ENCODE measurements at regions not wholly inside any gene's neighbourhood (a gene's known extent, or its start where the extent isn't known, plus 50 kb on each side); places are given as distances from the start of the nearest gene placed in this dataset.
A peak's percentile ranks its signal among the peaks of the same experiment; 100 is the strongest.
"Not testable (repeated sequence)": the region's sequence is repeated elsewhere in the genome, so short reads cannot be mapped to it uniquely, and the experiment has no call there.

DNA sequence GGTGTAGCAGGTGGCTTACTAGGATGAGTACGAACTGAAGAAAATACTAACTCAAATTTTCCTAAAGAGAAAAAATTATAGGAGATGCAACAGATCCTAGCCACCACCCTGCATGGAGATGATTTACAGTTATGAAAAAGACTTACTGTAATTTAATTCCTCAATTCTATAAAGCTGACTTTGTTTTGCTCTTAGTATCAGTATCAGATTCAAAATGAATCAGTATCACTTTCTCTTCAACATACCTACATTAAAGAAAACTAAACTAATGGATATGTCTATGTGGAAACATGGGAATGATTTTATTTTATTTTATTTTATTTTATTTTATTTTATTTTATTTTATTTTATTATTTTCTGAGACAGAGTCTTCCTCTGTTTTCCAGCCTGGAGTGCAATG is 525.8 kb downstream of the NLGN4X start:
- no peak for DNase-seq (ENCODE audit: low read depth)

DNA sequence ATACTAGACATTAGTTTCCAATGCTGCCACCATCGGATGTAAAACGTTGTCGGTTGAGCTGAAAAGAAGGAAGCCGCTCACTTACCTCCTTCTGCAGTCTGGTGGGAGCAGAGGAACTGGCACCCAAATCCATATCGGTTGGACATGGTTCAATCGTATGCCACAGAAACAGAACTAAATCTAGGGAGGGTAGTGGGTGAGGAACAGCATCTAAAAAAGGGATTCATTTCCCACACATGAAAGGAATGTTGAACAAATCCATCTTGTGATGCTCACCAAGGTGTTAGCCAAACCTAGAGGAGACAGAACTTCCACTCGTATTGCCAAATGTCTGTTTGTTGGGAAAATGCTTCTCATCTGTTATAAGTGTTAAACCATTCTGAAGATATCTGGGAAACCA is 532.7 kb downstream of the NLGN4X start:
- DNase-seq (ENCODE audit: low read depth), result no peak

DNA sequence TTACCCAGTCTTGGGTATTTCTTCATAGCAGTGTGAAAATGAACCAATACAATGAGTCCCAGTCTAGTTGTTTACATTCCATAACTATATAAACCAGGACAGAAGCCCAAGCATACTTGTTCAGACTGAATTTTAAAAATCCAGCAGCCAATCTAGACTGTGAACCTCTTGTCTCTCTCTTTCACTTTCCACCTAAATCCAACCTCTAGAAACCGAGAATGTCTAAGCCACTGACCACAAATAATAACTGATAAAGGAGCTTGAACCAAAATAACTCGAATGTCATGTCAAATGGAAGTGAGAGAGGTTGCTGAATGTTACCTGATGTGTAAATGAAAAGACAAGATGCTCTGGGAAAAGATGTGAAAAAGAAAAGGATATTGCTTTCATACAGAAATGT is 544.7 kb downstream of the NLGN4X start:
- DNase-seq (ENCODE audit: low read depth), result no peak

DNA sequence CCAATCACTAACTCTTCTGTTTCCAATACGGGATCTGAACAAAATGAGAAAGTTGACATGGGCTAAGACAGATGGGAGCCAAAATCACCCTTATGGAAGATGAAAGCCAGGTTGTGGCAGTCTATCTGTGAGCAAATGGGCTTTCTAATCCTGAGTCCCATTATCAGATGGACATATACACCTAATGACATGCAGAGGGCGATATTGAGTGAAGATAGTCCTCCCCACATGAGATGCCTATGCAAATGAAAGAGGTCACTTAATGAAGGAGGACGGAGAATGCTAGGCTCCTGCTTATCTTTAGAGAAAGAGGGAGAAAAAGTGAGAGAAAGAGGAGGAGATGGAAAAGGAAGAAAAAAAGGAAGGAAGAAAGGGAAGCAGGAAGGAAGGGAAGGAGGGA is 547.5 kb downstream of the NLGN4X start:
- DNase-seq (ENCODE audit: low read depth), result peak; percentile 50

DNA sequence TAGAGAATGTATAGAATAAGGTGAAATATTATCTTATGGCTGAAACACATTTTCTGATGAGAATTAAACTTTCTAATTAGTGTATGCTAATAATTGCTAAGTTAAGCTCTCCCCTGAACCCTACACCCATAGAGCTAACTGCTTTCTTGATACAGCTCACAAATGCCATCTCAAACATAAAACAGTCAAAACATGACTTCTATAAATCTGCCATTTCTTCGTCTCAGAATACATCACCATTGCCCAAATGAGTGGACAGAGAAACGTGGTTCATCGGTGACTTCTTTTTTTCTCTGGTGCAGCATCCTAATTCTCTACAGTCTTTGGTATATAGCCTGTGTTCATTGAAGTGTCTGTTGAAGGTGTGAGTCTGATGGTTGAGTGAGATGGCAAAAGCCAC is 554.6 kb downstream of the NLGN4X start:
- DNase-seq (ENCODE audit: low read depth), result no peak

DNA sequence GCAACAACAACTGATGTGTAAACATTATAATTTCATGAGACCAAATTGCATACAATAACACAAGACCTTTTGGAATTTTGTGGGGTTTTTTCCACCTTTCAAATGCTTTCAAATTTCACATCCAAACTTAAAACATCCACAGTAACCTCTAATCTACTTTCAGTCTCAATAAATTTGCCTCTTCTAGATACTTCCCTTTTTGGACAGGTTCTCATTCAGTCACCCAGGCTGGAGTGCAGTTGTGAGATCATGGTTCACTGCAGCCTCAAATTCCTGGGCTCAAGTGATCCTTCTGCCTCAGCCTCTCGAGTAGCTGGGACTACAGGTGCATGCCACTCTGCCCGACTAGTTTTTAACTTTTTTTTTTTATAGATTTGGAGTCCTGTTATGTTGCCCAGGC is 556.6 kb downstream of the NLGN4X start:
- DNase-seq (ENCODE audit: low read depth), result no peak

DNA sequence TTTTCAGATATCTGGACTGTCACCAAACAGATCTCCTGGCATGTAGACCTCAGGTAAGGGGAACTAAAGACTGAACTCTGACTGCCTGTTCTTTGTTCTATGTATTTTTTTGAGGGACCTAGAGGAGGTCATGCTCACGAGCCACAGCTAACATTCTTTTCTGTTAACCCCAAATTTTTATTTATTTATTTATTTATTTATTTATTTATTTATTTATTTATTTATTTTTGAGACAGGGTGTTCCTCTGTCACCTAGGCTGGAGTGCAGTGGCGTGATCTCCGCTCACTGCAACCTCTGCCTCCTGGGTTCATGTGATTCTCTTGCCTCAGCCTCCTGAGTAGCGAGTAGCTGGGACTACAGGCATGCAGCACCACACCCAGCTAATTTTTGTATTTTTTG is 562.0 kb downstream of the NLGN4X start:
- DNase-seq (ENCODE audit: low read depth), result not testable (repeated sequence)

DNA sequence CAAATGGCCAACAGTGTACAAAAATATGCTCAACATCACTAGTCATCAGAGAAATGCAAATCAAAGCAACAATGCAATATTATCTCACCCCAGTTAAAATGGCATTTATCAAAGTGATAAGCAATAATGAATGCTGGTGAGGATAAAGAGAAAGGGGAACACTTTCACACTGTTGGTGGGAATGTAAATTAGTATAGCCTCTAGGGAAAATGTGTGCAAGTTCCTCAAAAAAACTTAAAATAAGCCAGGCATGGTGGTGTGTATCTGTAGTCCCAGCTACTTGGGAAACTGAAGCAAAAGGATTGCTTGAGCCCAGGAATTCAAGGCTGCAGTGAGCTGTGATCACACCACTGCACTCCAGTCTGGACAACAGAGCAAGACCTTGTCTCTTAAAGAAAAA is 572.1 kb downstream of the NLGN4X start:
- DNase-seq (ENCODE audit: low read depth), result no peak

DNA sequence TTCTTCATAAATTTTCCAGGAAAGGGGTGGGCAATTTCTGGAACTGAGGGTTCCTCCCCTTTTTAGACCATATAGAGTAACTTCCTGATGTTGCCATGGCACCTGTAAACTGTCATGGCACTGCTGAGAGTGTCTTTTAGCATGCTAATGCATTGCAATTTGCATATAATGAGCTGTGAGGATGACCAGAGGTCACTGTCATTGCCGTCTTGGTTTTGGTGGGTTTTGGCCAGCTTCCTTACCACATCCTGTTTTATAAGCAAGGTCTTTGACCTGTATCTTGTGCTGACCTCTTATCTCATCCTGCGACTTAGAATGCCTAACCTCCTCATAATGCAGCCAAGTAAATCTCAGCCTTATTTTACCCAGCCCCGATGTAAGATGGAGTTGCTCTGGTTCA is 577.8 kb downstream of the NLGN4X start:
- no peak for DNase-seq (ENCODE audit: low read depth)

DNA sequence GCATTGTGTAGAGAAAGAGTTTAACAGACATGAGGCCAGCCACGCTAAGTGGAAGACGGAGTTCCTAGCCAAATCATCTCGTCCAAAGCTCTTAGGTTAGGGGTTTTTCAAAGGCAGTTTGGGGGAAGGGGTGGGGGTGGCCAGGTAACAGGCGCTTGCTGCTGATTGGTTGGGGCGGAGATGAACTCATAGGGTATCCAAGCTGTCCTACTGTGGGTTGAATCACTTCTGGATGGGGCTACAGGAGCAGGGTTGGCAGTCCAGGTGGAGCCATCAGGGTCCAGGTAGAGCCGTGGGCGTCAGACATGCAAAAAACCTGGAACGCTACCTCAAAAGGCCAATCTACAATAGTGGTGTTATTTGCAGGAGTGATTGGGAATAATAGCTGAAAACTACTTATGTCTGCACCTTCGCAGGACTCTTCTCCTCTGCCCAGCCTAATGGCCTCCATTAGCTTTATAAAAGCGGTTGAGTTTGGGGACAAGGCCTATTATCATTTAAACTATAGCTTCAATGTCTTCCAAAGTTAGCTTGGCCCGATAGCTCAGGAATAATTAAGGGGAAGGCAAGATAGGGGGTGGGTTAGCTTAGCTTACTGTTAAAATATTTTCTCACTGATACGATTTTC is 579.6 kb downstream of the NLGN4X start:
- DNase-seq (ENCODE audit: low read depth), result no peak

DNA sequence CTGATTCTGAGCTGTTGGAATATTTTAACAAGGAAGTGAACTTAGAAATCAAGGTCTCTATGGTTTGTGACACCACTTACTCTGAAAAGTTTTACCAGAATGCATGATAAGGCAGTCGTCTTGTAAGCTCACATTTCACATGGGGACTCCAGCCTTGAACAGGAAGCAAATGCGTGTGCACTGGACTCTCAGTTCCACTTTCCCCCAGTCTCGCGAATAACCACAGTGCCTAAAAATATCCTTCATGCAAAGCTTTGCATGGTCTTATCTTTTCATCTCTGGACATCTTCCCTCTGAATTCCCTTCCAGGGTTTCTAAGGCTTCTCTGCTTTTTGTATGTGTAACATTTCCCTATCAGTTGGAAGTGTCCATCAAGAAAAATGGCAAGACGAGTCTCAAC is 581.8 kb downstream of the NLGN4X start:
- DNase-seq (ENCODE audit: low read depth), result no peak

DNA sequence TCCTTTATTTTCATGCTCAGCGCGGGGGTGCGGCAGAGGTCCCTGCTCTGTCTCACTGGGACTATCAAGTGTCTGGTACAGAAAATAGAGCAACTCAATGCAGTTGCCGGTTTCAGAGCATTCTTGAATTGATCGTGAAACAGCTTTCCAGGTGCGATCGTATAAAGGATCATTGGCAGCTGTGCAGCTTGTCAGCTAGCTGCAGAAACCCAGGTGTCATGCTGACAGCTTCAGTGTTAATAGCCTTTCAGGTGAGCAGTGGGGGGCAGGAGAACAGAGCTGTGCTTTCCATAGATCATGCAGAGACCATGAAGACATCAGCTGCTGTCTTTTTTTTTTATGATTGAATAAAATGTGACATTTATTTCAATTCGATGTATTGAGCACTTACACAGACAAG is 583.9 kb downstream of the NLGN4X start:
- DNase-seq (ENCODE audit: low read depth), result no peak

DNA sequence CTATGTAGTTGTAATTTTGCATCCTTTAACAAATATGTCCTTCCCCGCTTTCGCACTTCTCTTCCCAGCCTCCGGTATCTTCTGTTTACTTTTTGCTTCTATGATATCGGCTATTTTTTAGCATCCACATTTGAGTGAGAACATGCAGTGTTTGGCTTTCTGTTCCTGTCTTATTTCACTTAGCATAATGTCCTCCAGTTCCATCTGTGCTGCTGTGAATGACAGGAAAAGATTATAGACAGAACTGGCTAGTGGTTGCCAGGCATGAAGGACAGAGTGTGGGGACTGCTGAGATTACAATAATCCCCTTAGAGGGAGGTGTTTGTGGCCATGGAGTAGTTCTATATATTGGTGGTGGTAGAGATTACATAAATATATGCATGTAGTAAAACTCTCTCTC is 588.6 kb downstream of the NLGN4X start:
- no peak for DNase-seq (ENCODE audit: low read depth)

DNA sequence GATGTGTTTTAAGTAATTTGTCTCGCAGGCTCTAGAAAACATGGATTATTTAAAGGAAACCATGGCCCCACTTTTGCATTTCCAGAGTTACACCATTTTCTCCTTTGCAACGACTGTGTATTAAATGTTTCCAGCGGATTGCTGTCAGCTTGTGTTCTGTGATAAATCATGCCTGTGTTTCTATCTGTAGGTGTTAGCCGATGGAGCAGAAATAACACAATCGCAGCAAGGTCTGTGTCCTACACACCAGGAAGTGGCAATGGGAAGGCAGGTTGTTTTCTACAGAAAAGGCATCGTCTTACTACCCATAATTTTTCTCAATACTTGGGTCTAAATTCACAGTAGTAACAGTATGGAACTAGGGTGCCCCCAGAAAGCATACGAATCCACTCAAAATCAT is 590.1 kb downstream of the NLGN4X start:
- DNase-seq (ENCODE audit: low read depth), result no peak

DNA sequence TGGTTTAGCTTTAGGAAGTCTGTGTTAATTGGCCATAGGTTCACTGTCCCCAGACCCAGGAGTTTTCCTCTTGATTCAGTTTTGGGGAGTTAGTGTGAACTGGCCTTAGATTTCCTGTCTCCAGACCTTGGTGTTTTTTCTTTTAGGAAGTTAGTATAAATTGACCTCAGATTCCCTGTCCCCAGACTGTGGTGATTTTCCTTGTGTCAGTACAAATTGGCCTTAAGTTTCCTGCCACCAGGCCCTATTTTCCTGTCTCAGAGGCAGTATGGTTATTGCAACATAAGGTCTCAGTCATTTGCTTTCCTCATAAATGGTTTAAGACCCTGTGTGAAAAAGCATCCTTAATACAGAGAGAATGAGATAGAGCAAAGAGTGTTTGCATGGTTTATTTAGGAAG is 595.8 kb downstream of the NLGN4X start:
- no peak for DNase-seq (ENCODE audit: low read depth)

DNA sequence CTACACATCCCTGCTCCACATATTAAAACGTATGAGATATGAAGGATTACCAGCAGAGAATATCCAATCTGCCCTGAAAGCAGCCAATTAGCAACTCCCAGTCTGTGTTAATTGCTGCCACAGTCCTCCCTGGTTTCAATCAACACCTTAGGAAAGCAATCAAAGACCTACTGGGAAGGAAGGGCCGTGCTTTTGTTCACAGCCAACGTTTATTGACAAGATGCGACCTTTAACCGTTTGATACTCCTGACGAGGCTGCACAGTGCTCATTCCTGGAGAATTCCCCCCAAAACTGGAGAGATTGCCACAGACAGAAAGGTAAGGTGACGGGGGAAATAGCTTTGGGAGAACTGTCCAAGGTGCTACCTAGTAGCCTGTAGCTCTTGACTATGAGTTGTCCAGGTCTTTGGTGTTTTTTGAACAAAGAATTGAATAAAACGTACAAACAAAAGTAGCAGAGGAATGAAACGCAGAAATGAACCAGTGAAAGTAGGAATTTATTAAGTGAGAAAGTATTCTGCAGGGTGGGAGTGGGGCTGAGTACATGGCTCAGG is 596.5 kb downstream of the NLGN4X start:
- DNase-seq (ENCODE audit: low read depth), result no peak

DNA sequence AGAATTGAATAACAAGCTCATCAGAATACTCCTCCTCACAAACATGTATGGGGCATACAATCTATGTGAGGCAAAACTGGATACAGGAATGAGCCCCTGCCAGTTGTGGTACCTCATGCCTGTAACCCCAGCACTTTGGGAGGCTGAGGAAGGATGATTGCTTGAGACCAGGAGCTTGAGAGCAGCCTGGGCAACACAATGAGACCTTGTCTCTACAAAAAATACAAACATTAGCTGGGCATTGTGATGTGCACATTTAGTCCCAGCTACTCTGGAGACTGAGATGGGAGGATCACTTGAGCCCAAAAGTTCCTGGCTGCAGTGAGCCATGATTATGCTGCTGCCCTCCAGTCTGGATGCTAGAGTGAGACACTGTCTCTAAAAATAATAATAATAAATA is 611.0 kb downstream of the NLGN4X start:
- no peak for DNase-seq (ENCODE audit: low read depth)

DNA sequence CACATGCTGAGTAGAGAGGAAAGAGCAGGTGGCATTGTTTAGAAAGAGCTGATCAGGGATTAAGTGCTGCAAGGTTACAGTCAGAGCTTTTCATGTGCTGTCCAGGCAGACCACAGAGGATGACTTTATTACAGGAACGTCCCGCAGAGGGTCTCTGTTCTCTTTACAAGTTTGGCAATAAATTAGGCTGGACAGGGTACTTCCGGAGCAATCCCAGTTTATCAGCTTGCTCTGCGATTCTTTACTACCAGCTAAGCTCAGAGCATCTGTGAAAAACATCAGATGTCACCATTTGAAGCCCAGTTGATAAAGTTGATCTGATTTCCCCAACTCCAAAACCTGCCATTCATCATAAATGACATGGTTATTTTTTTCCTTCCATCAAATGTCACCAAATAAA is 633.1 kb downstream of the NLGN4X start:
- no peak for DNase-seq (ENCODE audit: low read depth)

DNA sequence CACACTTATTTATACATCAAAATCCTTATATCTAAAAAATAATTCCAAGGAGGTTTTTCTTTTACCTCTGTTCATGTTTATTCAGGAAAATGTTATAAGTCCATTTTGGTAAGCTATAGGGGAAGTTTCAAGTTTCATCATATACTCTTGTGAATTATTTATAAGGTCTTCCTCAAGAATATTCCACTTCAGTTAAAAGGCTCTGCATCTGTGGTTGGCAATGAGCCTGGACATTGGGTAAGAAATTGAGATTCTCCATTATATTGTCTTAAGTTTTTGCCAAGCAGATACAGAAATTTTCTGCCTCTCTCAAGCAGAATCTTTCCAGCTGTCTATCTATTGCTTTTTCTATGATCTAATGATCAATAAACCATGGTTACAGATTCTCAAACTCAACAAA is 641.9 kb downstream of the NLGN4X start:
- DNase-seq (ENCODE audit: low read depth), result no peak

DNA sequence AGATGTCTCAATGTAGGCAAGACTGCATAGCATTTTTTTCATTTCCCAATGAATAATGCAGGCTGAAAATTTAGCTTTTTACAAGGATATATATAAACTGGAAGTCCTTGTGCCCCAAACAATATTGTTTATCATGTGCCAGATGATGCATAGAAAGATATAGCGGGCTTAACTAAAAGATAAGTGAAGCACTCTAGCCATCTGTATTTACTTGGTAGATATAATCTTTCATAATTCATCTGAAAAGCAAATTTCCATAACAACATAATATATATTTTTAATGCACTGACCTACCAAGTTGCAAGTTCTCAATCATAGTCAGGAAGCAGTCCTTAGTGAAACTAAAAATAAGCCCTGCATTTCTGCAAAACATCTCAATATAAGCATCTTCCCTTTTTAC is 653.3 kb downstream of the NLGN4X start:
- no peak for DNase-seq (ENCODE audit: low read depth)

DNA sequence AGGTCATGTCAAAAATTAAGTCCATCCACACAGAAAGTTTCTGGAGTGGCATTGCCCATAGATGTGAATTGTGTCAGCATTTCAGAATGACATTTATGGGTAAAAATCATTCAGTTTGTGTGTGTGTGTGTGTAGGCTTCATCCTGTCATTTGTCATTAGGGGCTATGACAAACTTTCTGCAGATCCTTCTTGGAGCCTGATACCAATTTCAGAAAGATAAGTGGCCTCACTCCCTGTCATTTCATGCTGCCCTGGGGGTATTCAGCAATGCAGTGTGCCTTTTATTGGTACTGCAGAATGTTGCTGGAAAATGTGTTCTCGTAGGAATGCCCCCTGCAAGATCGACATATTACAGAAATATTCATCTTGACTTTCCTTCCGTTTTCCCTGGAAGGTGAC is 659.7 kb downstream of the NLGN4X start:
- DNase-seq (ENCODE audit: low read depth), result no peak

DNA sequence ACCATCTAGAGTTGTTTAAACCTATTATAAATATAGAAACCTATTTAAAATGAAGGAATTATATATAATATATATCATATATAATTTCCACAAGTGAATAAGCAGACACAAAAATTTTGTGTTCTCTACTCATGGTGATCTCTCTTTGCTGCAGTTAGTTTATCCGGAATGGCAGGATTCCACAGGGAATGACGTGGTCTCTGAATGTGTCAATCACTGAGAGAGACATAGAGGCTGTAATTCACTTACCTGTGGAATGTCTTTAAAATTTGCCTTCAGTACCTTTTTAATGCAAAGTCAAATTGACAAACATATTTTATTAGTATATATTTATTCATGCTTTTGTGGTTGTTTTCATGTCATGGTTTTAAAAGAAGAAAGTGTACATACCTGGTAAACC is 669.3 kb downstream of the NLGN4X start:
- DNase-seq (ENCODE audit: low read depth), result no peak

DNA sequence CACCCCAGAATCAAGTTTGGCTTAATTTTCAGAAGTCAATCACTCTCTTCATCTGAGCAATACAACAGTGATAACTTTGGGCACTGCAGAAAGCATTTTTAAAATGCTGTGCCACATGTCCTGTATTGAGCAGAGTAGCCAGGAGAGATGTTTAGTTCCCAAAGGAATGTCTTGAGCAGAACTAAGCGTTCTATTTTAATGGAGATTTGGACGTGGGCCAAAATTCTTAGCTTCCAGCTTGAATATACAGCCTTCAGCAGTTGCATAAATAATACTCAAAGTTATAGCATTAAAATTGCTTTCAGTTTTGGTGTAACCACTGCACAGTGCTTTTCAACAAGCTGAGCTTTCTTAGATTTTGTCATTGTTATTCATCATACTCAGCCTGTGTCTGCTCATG is 679.2 kb downstream of the NLGN4X start:
- DNase-seq (ENCODE audit: low read depth), result no peak

DNA sequence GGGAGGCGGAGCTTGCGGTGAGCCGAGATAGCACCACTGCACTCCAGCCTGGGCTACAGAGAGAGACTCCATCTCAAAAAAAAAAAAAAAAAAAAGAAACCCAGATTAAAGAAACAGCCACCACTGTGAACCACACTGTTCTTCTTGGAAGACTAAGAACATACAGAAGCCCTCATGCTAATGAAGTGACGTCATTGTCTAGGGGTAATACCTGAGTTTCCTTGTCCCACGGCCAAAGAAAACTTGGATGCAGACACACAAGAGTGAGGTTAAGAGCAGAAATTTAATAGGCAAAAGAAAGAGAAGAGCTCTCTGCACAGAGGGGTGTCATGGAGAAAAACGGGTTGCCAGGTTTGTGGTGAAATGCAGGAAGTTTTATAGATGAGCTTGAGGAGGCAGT is 691.6 kb downstream of the NLGN4X start:
- DNase-seq (ENCODE audit: low read depth), result no peak

Data from RPMI7951 (cell line).